Large intestine (tissue), 3 donors: ENCODE measurements at regions not wholly inside any gene's neighbourhood (a gene's known extent, or its start where the extent isn't known, plus 50 kb on each side); places are given as distances from the start of the nearest gene placed in this dataset.
"Not testable (repeated sequence)": the region's sequence is repeated elsewhere in the genome, so short reads cannot be mapped to it uniquely, and the experiment has no call there.

Source experiments
- DNase-seq, 2 donors: peaks; one replicate each; pipeline versions ENCODE4 v3.0.0 to v3.0.0-alpha.2; 2013
- H3K27ac ChIP-seq: one replicate; pipeline ENCODE4 v1.5.1; 2013; ENCODE audit warnings: low read length
- H3K27me3 ChIP-seq: 2 replicates; pipeline ENCODE4 v1.6.1; 2013; ENCODE audit warnings: low read length; ENCODE audit not compliant: control insufficient read depth, insufficient read depth
- H3K36me3 ChIP-seq: 2 replicates; pipeline ENCODE4 v1.6.1; 2013; ENCODE audit warnings: low read length; ENCODE audit not compliant: control insufficient read depth, insufficient read depth
- H3K4me1 ChIP-seq: one replicate; pipeline ENCODE4 v1.6.1; 2013; ENCODE audit warnings: low read length; ENCODE audit not compliant: control insufficient read depth, insufficient read depth
- H3K4me3 ChIP-seq: one replicate; pipeline ENCODE4 v1.5.1; 2013; ENCODE audit warnings: low read length
- H3K9me3 ChIP-seq: one replicate; pipeline ENCODE4 v1.6.1; 2013; ENCODE audit warnings: mild to moderate bottlenecking, low read depth, low read length, moderate library complexity; ENCODE audit not compliant: control insufficient read depth
- WGBS: methylation state at CpG from one replicate; pipeline ENCODE4 v1.1.5; 2013; ENCODE audit warnings: low lambda C conversion rate; ENCODE audit not compliant: insufficient coverage; 5-methylcytosine and 5-hydroxymethylcytosine counted together

DNA sequence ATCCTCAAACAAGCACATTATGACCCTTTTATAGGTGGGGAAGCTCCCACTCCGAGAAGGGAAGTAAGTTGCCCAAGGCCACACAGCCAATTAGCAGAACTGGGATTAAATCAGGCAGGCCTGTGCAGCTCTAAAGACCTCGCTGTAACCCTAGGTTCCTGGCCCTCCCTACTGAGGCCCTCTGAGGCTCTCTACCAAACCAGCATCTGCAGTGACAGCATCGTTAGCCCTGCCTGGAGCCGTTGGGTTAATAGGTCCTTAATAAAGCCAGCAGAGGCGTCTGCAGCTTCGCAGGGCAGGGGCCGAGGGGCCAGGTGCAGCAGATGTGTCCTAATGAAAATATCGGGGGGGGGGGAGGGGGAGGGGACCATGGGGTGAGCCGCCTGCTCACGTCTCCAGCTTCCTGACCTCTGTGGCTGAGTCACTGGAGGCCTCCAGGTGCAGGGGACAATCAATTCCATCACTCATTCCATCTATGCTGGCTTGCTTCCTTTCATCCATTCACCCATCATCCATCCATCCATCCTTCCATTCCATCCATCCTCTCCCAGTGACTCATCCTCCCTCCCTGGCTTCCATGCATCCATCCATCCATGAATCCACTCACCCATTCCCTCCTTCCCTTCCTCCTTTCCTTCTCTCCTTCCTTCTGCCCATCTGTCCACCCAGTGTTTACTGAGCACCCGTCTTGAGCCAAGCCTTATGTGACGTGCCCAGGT is 203.9 kb downstream of the C9orf50 start:
- Histone ChIP-seq H3K4me3 (no peak overlapping the region), H3K36me3 (no peaks in the 10 kb centered on the region), H3K9me3 (peaks cover 2% of the 10 kb centered on the region), H3K4me1 (peaks cover 39% of the 10 kb centered on the region), H3K27ac (no peak overlapping the region), H3K27me3 (no peaks in the 10 kb centered on the region)
- no peak for DNase-seq
- no CpG with 5 or more reads among the region's 12 CpGs for WGBS

DNA sequence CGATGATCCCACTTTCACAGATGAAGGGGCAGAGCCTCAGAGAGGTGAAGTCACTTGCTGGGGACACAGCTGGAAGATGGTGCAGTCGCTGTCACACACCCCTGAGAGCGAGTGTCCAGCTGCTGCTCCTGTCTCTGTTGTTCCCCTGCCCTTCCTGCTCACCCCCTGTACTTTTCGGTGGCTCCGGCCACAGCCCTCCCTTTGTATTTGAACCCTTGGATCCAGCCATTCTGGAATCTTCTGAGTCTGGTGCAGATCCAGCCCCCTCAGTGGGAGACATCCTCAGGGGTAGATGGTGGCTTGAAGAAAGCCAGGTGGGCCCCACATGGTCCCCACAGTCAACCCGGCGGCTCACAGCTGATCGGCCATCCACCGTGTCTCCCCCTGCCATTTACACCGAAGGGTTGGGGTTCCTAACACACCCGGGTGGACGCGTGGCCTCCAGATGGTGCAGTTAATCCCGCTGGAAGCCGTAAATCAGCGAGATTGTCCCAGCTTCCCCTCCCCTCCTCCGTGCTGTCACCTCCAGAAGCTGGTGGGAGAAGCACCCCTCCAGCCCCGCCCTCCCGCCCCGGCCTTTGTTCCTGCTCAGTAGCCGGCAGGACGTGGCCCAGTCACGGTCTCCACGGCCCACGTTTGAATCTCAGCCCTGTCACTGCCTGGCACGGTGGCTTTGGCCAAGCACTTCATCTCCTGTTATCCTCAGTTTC is 204.8 kb downstream of the C9orf50 start:
- no peaks in the 10 kb centered on the region for H3K27me3 ChIP-seq
- H3K36me3 ChIP-seq: no peaks in the 10 kb centered on the region
- DNase-seq: peak in 1 of 2 donors; percentile 69
- peaks cover 45% of the 10 kb centered on the region for H3K4me1 ChIP-seq
- H3K4me3 ChIP-seq: no peak overlapping the region
- H3K27ac ChIP-seq: no peak overlapping the region
- peaks cover 2% of the 10 kb centered on the region for H3K9me3 ChIP-seq
- no CpG with 5 or more reads among the region's 26 CpGs for WGBS

DNA sequence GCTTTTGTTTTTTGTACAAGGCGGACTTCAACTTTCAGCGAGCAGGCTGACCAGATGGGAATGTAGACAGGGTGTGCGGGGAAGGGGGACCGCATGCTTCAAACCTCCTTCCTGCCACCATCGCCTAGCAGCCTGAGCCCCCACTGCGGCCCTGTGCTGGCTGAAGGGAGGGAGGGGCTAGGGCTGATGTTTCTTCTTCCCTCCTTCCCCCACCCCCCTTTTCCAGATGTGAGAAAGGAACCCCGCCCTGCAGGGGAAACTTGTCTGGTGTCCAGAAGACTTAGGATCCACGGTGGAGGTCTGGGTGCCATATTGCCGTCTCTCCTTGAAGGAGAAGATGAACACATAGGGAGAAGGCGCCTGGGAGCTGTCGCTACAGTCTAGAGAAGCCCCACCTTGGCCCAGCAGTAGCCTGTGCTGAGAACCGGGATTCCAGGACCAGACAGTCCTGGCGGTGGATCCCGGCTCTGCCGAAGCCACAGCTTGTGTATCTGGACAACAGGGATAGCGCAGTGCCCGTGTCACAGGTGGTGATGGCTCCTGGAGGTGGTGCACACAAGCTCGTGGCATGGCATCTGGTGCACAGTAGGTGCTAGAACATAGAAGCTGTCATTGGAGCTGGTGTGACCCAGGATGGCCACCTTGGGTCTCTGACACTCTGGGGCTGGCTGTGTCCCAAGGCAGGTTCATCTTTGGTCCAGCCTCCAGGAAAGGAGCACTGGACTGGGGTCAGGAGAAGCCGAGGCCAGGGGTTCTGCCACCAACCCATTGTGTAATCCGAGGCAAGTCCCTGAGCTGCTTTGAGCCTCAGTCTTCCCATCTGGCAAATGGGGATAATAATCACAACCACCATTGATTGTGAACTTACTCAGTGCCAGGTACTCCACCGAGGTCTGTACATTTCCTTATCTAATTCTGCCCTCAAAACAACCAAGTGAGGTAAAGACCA is 205.6 kb downstream of the C9orf50 start:
- no CpG with 5 or more reads among the region's 21 CpGs for WGBS
- Histone ChIP-seq H3K36me3 (no peaks in the 10 kb centered on the region), H3K4me1 (peaks cover 48% of the 10 kb centered on the region), H3K27me3 (no peaks in the 10 kb centered on the region), H3K4me3 (no peak overlapping the region), H3K9me3 (peaks cover 4% of the 10 kb centered on the region), H3K27ac (peak overlapping the region; percentile 97)
- no peak for DNase-seq

DNA sequence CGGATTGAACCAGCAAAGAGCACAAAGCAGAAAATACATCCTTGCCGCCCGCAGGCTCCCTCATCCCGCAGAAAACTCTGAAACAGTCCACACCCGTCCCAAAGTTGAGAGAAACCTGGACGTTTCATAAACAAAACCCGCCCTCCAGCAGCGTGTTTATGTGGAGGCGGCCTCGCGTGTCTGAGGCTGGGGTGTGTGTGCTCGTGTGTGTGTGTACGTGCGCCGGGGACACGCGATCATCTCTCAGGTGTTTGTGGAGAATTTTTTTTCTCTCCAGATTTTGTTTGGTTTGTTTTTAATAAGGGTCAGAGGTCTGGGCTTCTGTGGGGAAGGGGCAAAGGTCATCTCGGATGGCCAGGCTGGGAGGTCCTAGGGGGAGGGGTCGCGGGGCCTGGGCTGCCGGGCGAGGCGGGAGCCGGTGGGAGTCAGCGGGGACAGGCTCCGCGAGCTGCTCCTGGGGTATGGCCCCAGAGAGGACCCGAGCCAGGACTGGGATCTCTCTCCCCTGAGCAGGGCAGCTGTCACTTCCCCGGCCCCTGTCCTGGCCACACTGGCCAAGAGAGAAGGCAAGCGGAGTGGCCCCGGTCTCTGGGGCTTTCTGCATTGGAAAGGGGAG is 206.4 kb downstream of the C9orf50 start:
- WGBS: no CpG with 5 or more reads among the region's 31 CpGs
- peak in 1 of 2 donors; percentile 71 for DNase-seq
- peak overlapping the region; percentile 65 for H3K4me3 ChIP-seq
- H3K27me3 ChIP-seq: no peaks in the 10 kb centered on the region
- H3K27ac ChIP-seq: peak overlapping the region; percentile 97
- no peaks in the 10 kb centered on the region for H3K36me3 ChIP-seq
- peaks cover 48% of the 10 kb centered on the region for H3K4me1 ChIP-seq
- H3K9me3 ChIP-seq: peaks cover 6% of the 10 kb centered on the region

DNA sequence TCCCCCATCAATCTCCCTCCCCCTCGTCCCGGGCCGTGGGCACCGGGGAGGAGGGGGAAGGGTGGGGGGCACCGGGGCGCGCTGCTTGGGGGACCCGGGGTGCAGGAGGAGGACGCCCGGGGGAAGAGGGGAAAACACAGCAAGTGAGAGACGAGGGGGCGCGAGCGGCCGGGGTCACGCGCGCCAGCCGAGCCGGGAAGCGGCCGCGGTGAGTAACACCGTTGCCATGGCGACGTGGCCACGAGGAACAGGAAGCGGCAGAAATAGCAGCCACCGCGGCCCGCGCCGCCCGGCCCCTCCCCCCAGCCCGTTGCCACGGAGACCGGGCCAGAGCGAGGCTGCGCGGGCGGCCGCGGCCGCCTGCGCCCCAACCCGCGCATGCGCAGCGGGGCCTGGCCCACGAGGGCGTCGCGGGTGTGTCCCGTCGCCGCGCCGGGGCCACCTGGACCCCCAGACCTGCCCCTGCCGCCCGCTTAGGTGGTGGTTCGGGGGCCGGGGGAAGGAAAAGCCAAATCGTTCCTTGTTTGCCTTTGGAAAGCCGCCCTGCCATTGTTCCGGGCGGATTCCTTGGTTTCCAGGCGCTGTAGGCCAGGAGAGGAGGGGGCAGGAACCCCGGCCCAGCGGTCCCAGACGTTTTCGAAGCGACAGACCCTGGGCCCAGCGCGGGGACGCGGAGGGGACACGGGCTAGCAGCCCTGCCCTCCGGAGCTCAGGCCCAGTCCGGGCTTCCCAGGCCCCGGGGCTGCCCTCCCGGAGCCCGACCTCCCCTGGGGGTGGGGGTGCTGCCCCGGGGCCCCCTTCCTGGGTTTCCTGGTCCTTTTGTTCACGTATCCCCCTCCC is 207.1 kb downstream of the C9orf50 start:
- Histone ChIP-seq H3K4me3 (peak overlapping the region; percentile 65), H3K27ac (peak overlapping the region; percentile 98), H3K9me3 (peaks cover 6% of the 10 kb centered on the region), H3K4me1 (peaks cover 55% of the 10 kb centered on the region), H3K27me3 (no peaks in the 10 kb centered on the region), H3K36me3 (no peaks in the 10 kb centered on the region)
- WGBS: no CpG with 5 or more reads among the region's 84 CpGs
- peak; percentile 97 to 98 for DNase-seq

DNA sequence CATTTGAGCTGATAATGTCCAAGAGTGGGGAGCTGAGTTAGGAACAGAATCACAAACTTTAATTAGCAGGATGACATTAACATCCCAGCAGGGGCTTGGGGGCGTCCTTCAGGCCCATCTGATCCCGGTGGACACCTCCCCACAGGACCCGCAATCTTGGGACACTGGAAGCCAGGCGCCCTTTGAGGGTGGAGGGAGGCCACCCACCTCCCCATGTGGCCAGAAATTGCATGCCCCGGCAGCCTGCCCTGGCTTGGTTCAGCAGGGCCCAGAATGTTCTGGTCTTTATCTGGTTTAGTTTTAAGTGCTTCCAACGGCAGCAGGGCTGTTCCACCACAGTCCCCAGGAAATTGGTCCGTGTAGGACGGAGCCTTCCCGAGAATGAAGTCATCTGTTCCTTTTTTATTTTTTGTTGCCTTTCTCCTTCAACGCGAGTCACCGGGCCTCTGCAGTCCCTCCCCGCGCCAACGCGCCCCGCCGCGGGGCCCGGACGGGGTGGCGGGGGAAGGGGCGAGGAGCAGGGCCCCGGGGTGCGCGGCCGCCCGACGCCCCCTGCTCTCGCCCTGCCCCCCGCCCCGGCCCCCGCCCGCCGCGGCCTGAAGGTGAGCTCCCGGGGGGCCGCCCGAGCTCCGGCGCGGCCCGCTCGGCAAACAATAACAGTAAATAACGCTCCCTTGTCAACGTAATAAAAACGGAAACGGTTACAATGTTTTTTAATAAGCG is 207.9 kb downstream of the C9orf50 start:
- H3K27ac ChIP-seq: peak overlapping the region; percentile 98
- no peaks in the 10 kb centered on the region for H3K36me3 ChIP-seq
- no CpG with 5 or more reads among the region's 49 CpGs for WGBS
- peak overlapping the region; percentile 54 for H3K4me3 ChIP-seq
- no peaks in the 10 kb centered on the region for H3K27me3 ChIP-seq
- peak; percentile 67 to 79 for DNase-seq
- peaks cover 6% of the 10 kb centered on the region for H3K9me3 ChIP-seq
- H3K4me1 ChIP-seq: peaks cover 62% of the 10 kb centered on the region

DNA sequence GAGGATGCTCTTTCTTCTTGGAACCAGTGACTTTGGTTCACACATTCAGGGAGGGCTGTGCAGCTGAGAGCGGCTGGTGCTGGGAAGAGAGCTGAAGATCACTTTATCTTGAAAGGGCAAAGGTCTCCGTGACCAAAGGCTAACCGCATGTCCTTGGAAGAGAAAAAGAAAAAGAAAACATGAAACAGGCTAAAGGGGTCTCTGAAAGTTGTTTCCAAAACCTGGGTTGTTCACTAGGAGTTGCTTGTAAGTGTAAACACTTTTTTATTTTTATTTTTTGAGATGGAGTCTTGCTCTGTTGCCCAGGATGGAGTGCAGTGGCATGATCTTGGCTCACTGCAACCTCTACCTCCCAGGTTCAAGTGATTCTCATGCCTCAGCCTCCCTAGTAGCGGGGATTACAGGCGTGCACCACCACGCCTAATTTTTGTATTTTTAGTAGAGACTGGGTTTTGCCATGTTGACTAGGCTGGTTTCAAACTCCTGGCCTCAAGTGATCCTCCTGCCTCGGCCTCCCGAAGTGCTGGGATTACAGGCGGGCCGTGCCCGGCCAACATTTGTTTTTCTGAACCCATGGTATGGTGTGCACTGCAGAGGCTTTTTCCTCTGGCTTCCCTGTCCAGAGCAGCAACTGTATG is 208.6 kb downstream of the C9orf50 start:
- Histone ChIP-seq H3K27ac (peak overlapping the region; percentile 98), H3K4me1 (peaks cover 69% of the 10 kb centered on the region)
- H3K36me3 ChIP-seq, H3K9me3 ChIP-seq, H3K4me3 ChIP-seq, H3K27me3 ChIP-seq: not testable (repeated sequence)
- DNase-seq: peak in 1 of 2 donors; percentile 75
- 50% methylated on average over 2 of the region's 11 CpGs for WGBS

DNA sequence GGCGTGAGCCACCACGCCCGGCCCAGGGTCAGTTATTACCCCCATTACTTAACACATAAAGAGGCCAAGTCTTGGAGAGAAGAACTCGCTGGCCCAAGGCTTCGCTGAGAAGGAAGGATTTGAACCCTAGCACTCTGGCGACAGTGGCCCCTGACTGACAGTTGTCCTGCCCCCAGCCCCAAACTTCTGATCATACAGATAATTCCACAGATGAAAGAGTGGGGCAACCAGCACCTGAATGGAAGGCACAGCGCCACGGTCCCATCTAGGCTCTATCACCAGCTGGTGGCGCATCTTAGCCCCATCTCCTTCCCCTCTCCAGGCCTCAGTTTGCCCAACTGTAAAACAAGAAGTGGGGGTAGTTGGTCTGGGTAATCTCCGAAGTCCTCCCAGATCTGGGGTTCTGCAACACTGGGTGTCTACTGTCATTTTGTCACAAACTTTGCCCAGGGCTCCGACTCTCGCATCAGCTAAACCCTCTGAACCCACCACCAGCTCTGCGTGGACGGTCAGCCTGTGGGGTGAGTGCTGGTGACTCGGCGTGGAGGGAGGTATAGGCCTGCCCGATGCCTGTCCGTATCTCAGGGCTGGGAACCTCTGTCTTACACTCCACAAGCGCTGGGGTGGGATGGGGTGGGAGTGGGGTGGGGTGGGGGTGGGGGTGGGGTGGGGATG is 209.3 kb downstream of the C9orf50 start:
- Histone ChIP-seq H3K27ac (peak overlapping the region; percentile 84), H3K4me3 (no peak overlapping the region), H3K9me3 (peaks cover 6% of the 10 kb centered on the region), H3K4me1 (peaks cover 73% of the 10 kb centered on the region), H3K27me3 (no peaks in the 10 kb centered on the region), H3K36me3 (no peaks in the 10 kb centered on the region)
- no CpG with 5 or more reads among the region's 19 CpGs for WGBS
- DNase-seq: peak in 1 of 2 donors; percentile 64
